Neural progenitor cell (in vitro differentiated cells): ENCODE measurements at regions not wholly inside any gene's neighbourhood (a gene's known extent, or its start where the extent isn't known, plus 50 kb on each side); places are given as distances from the start of the nearest gene placed in this dataset.
"Not testable (repeated sequence)": the region's sequence is repeated elsewhere in the genome, so short reads cannot be mapped to it uniquely, and the experiment has no call there.

Experiments
- DNase-seq: peaks from one replicate; pipeline ENCODE4 v3.0.0-alpha.2; 2016; ENCODE audit warnings: low spot score
- H2AFZ ChIP-seq: fragments of 200-600 bp; sonication (generic); replicated peaks from 2 replicates; pipeline ENCODE4 v1.6.1; 2016; ENCODE audit warnings: antibody characterized with exemption
- H3F3A ChIP-seq: fragments of 200-600 bp; sonication (generic); 2 replicates; pipeline ENCODE4 v1.6.1; 2016; ENCODE audit warnings: antibody characterized with exemption, low read depth
- H3K27ac ChIP-seq: fragments of 200-600 bp; sonication (generic); 2 replicates; pipeline ENCODE4 v1.5.1; 2016; ENCODE audit warnings: mild to moderate bottlenecking
- H3K27me3 ChIP-seq: fragments of 200-600 bp; sonication (generic); 2 replicates; pipeline ENCODE4 v1.6.1; 2016; ENCODE audit warnings: mild to moderate bottlenecking, moderate library complexity
- H3K36me3 ChIP-seq: fragments of 200-600 bp; sonication (generic); 2 replicates; pipeline ENCODE4 v1.5.1; 2016
- H3K4me1 ChIP-seq: fragments of 200-600 bp; sonication (generic); 2 replicates; pipeline ENCODE4 v1.6.1; 2016; ENCODE audit warnings: mixed run types
- H3K4me2 ChIP-seq: fragments of 200-600 bp; sonication (generic); 2 replicates; pipeline ENCODE4 v1.6.1; 2016
- H3K4me3 ChIP-seq: fragments of 200-600 bp; sonication (generic); 2 replicates; pipeline ENCODE4 v1.5.1; 2016
- H3K79me2 ChIP-seq: fragments of 200-600 bp; sonication (generic); 2 replicates; pipeline ENCODE4 v1.6.1; 2016; ENCODE audit warnings: low read depth
- H3K9ac ChIP-seq: fragments of 200-600 bp; sonication (generic); 2 replicates; pipeline ENCODE4 v1.6.1; 2016
- H3K9me3 ChIP-seq: fragments of 200-600 bp; sonication (generic); 2 replicates; pipeline ENCODE4 v1.5.1; 2016; ENCODE audit warnings: low read depth
- H4K20me1 ChIP-seq: fragments of 200-600 bp; sonication (generic); 2 replicates; pipeline ENCODE4 v1.6.1; 2016; ENCODE audit warnings: low read depth
- H3K27ac Mint-ChIP-seq: 3 replicates; pipeline ENCODE4 v1.8.0; 2021; ENCODE audit warnings: mixed read lengths
- H3K27me3 Mint-ChIP-seq: 2 replicates; pipeline ENCODE4 v1.8.0; 2022; ENCODE audit warnings: low read depth, mild to moderate bottlenecking, inconsistent platforms, moderate library complexity, mixed read lengths; ENCODE audit not compliant: insufficient read depth
- H3K36me3 Mint-ChIP-seq: 3 replicates; pipeline ENCODE4 v1.8.0; 2021; ENCODE audit warnings: mixed read lengths
- H3K4me1 Mint-ChIP-seq: 3 replicates; pipeline ENCODE4 v1.8.0; 2021; ENCODE audit warnings: mixed read lengths
- H3K4me3 Mint-ChIP-seq: 3 replicates; pipeline ENCODE4 v1.8.0; 2021; ENCODE audit warnings: mild to moderate bottlenecking, moderate library complexity, mixed read lengths
- H3K9me3 Mint-ChIP-seq: 3 replicates; pipeline ENCODE4 v1.8.0; 2020; ENCODE audit warnings: mixed read lengths
- CTCF ChIP-seq: fragments of 200-600 bp; sonication (generic); IDR thresholded peaks from 2 replicates; pipeline ENCODE4 v1.5.1; 2017; ENCODE audit warnings: antibody characterized with exemption, mild to moderate bottlenecking
- EZH2 ChIP-seq: fragments of 200-600 bp; sonication (generic); IDR thresholded peaks from 2 replicates; pipeline ENCODE4 v1.6.1; 2017; ENCODE audit warnings: antibody characterized with exemption, mild to moderate bottlenecking, moderate library complexity
- EZH2phosphoT487 ChIP-seq: fragments of 200-600 bp; sonication (generic); IDR thresholded peaks from 2 replicates; pipeline ENCODE4 v1.6.1; 2017; ENCODE audit warnings: antibody characterized with exemption

DNA sequence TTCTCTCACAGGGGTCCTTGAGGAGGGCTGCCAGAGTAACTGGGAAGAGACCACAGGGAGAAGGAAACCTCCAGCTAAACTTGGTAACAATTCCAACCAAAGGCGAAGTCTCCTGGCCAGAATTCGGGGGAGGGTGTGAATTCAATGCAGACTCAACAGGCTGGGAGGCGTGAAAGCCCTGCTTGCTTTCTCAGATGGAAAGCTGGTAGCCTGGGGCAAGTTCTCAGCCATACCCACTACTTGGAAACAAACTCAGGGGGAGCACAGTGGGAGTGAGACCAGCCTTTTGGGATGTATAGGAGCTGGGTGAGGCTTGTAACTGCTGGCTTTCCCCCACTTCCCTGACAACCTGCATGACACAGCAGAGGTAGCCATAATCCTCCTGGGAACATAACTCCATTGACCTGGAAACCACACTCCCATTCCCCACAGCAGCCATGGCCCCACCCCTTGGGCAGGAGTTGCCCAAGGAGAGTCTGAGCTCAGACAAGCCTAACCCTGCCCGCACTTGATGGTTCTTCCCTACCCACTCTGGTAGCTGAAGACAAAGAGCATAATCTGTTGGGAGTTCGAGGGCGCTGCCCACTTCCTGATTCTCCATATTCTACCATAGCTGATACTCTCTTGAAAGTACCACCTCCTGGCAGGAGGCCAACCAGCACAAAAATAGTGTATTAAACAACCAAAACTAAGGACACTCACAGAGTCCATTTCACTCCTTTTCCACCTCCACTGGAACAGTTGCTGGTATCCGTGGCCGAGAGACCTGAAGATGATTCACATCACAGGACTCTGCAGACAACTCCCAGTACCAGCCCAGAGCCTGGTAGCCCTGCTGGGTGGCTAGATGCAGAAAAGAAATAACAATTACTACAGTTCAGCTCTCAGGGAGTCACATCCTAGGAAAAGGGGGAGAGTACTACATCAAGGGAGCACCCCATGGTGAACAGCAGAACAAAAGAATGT lies 123.8 kb downstream of the FAM170A start:
- Histone ChIP-seq H3K9me3 (no peaks in the 10 kb centered on the region), H3F3A (no peaks in the 10 kb centered on the region), H3K27ac (no peak overlapping the region), H3K36me3 (no peaks in the 10 kb centered on the region), H3K79me2 (no peaks in the 10 kb centered on the region), H3K27me3 (no peaks in the 10 kb centered on the region), H3K4me1 (no peaks in the 10 kb centered on the region), H2AFZ (no peak overlapping the region), H3K4me2 (no peak overlapping the region), H4K20me1 (no peaks in the 10 kb centered on the region), H3K4me3 (no peak overlapping the region), H3K9ac (no peak overlapping the region)
- Mint-ChIP-seq H3K36me3 (peaks cover 3% of the 10 kb centered on the region), H3K27me3 (peaks cover 3% of the 10 kb centered on the region), H3K27ac (no peak overlapping the region), H3K4me3 (no peak overlapping the region), H3K9me3 (peaks cover 8% of the 10 kb centered on the region), H3K4me1 (no peaks in the 10 kb centered on the region)
- TF ChIP-seq EZH2phosphoT487: no peak
- TF ChIP-seq EZH2: no peak
- TF ChIP-seq CTCF: no peak
- DNase-seq: no peak

GRCh38 chr5:119754825-119755224 lies 125.5 kb downstream of the FAM170A start:
- not testable (repeated sequence) for H3K27ac ChIP-seq, H3K27ac Mint-ChIP-seq, H3K4me3 ChIP-seq, H3K36me3 ChIP-seq, H3K27me3 ChIP-seq, H3K9ac ChIP-seq, H2AFZ ChIP-seq, H3K4me3 Mint-ChIP-seq, H3K4me2 ChIP-seq, H3K4me1 Mint-ChIP-seq, DNase-seq, H4K20me1 ChIP-seq, H3K9me3 Mint-ChIP-seq, H3K27me3 Mint-ChIP-seq, H3K4me1 ChIP-seq, H3K79me2 ChIP-seq, H3F3A ChIP-seq, H3K9me3 ChIP-seq, H3K36me3 Mint-ChIP-seq

DNA sequence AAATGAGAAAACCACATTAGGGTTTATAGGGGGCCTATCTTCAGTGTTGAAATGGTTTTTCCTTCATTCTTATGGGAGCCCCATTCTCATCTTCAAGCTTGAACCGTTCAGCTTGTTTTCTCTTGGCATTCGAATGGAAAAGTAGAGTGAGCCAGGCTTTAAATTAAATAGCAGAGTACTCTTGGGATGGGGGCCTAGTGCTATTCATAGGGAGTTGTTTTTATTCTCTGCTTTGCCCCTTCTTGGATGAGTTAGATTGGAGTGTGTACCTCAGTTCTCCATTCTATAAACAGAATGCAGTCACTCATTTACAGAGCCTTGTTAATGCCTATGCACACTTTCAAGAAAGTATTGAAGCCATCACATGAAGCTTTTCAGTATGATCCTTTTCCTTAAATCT lies 127.9 kb downstream of the FAM170A start:
- H3K27ac ChIP-seq: no peak overlapping the region
- H3F3A ChIP-seq: no peaks in the 10 kb centered on the region
- Mint-ChIP-seq H3K27ac (no peak overlapping the region), H3K36me3 (peaks cover 3% of the 10 kb centered on the region), H3K27me3 (peaks cover 3% of the 10 kb centered on the region), H3K9me3 (peaks cover 8% of the 10 kb centered on the region), H3K4me1 (no peaks in the 10 kb centered on the region), H3K4me3 (no peak overlapping the region)
- H2AFZ ChIP-seq: no peak overlapping the region
- TF ChIP-seq EZH2 (no peak), CTCF (no peak), EZH2phosphoT487 (no peak)
- no peaks in the 10 kb centered on the region for H3K79me2 ChIP-seq
- no peak overlapping the region for H3K4me3 ChIP-seq
- no peaks in the 10 kb centered on the region for H3K9me3 ChIP-seq
- no peaks in the 10 kb centered on the region for H3K27me3 ChIP-seq
- no peaks in the 10 kb centered on the region for H3K36me3 ChIP-seq
- H3K9ac ChIP-seq: no peak overlapping the region
- no peaks in the 10 kb centered on the region for H4K20me1 ChIP-seq
- DNase-seq: no peak
- H3K4me2 ChIP-seq: no peak overlapping the region
- H3K4me1 ChIP-seq: no peaks in the 10 kb centered on the region

DNA sequence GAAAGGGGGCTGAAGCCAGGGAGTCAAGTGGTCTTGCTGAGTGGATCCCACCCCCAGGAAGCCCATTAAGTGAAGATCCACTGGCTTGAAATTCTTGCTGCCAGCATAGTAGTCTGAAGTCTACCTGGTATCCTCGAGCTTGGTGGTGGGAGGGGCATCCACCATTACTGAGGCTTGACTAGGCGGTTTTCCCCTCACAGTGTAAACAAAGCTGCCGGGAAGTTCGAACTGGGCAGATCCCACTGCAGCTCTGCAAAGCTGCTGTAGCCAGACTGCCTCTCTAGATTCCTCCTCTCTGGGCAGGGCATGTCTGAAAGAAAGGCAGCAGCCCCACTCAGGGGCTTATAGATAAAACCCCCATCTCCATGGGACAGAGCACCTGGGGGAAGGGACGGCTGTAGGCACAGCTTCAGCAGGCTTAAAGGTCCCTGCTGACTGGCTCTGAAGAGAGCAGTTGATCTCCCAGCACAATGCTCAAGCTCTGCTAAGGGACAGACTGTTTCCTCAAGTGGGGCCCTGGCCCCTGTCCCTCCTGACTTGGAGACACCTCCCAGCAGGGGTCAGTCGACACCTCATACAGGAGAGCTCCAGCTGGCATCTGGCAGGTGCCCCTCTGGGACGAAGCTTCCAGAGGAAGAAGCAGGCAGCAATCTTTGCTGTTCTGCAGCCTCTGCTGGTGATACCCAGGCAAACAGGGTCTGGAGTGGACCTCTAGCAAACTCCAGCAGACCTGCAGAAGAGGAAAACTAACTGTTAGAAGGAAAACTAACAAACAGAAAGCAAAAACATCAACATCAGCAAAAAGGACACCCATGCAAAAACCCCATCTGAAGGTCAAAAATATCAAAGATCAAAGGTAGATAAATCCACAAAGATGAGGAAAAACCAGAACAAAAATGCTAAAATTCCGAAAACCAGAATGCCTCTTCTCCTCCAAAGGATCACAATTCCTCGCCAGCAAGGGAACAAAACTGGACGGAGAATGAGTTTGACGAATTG lies 140.6 kb downstream of the FAM170A start:
- not testable (repeated sequence) for H3K4me1 Mint-ChIP-seq, H3K36me3 Mint-ChIP-seq, H3K9me3 ChIP-seq, H3K27me3 Mint-ChIP-seq, H3K36me3 ChIP-seq, H3K4me3 ChIP-seq, H3K27ac Mint-ChIP-seq, H4K20me1 ChIP-seq, H3F3A ChIP-seq, H3K79me2 ChIP-seq, H3K27me3 ChIP-seq, H3K4me1 ChIP-seq, H3K4me3 Mint-ChIP-seq, H3K9ac ChIP-seq
- H3K9me3 Mint-ChIP-seq: peaks cover 13% of the 10 kb centered on the region
- Histone ChIP-seq H3K4me2 (peak overlapping the region; percentile 22), H3K27ac (peak overlapping the region; percentile 58), H2AFZ (peak overlapping the region; percentile 82)
- DNase-seq: peak; percentile 11

- not testable (repeated sequence) for H3K27me3 Mint-ChIP-seq, H3K4me2 ChIP-seq, H2AFZ ChIP-seq, H3K9ac ChIP-seq, H3K27ac ChIP-seq, H3K4me3 ChIP-seq, H3K27ac Mint-ChIP-seq, H3K36me3 ChIP-seq, H3K27me3 ChIP-seq, DNase-seq, H3F3A ChIP-seq, H3K36me3 Mint-ChIP-seq, H4K20me1 ChIP-seq, H3K4me3 Mint-ChIP-seq, H3K79me2 ChIP-seq, H3K9me3 ChIP-seq, H3K4me1 ChIP-seq, H3K9me3 Mint-ChIP-seq, H3K4me1 Mint-ChIP-seq
Measured at GRCh38 chr5:119780145-119780544, 150.8 kb downstream of the FAM170A start.
